AG04450 (cell line): ENCODE measurements at regions not wholly inside any gene's neighbourhood (a gene's known extent, or its start where the extent isn't known, plus 50 kb on each side); places are given as distances from the start of the nearest gene placed in this dataset.

Experiments used
- CTCF ChIA-PET: fragments of 300-600, 350-600 bp; formaldehyde crosslinking; extraction: SDS; loops from one replicate; lab custom pipeline; 2022; ENCODE audit warnings: antibody characterized with exemption, inconsistent platforms; lab: Charles Lee
- POLR2A ChIA-PET: fragments of 350-600 bp; formaldehyde crosslinking; extraction: SDS; loops from one replicate; lab custom pipeline; 2021; ENCODE audit warnings: antibody characterized with exemption, inconsistent platforms; lab: Yijun Ruan, JAX
- DNase-seq: peaks from one replicate; pipeline ENCODE4 v3.0.0-alpha.2; 2011; ENCODE audit warnings: low read depth, low spot score
- H3K27ac ChIP-seq: one replicate; pipeline ENCODE4 v1.5.1; 2012; ENCODE audit warnings: low read depth, low read length, control low read depth
- H3K27me3 ChIP-seq: one replicate; pipeline ENCODE4 v1.6.0; 2012; ENCODE audit warnings: low read length; ENCODE audit not compliant: control insufficient read depth, insufficient read depth
- H3K4me3 ChIP-seq: 2 replicates; pipeline ENCODE4 v1.5.1; 2011; ENCODE audit warnings: mild to moderate bottlenecking, low read depth, low read length, control low read depth
- H3K9me3 ChIP-seq: 2 replicates; pipeline ENCODE4 v1.5.1; 2012; ENCODE audit warnings: low read length; ENCODE audit not compliant: control insufficient read depth, insufficient read depth
- TF ChIP-seq, protein P1 (sequence below): IDR thresholded peaks from 2 replicates; pipeline ENCODE4 v1.5.1; 2011; ENCODE audit warnings: low read depth, low read length, control low read depth, inconsistent platforms

DNA sequence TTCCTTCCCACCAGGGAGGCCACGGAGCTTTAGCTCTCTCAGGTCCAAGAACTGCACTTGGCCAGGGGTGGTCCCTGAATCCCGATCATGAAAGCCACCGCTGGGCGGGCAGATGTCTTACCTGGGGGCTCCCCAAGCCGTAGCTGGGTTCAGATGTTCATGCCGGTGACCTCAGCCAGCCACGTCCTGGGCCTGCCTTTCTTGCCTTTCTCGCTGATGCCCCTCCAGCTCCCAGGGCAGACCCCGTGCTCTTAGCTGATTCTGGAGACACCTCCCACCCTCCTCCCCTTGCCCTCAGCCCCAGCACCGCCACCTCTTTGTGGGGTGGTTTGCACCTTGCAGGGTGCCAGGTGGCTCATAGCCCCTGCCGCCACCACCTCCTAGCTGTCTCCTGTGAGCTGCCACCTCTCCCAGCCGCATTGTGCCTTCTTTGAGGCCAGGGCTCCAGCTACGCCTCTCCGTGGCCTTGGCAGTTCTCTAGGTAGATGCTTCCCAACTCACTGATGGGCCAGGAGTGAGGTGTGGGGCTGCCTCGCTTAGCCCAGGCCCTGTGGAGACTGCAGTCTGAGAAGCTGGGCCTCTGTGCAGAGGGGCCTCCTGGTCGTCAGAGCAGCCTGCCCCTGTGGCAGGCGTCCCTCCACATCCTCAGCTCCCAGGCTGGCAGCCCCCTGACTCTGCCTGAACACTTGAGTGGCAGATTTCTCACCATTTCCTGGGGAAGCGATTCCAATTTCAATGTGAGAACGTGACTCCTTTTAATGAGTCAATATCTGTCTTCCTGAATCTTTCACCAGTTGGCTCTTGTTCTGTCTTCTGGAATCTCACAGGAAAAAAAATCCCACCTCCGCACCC lies 97.6 kb upstream of the B3GAT1 start:
- Histone ChIP-seq H3K4me3 (no peak overlapping the region), H3K27ac (no peak overlapping the region), H3K27me3 (no peaks in the 10 kb centered on the region), H3K9me3 (peaks cover 68% of the 10 kb centered on the region)
- ChIA-PET CTCF (no interaction called here), POLR2A (no interaction called here)
- no peak for DNase-seq
- TF ChIP-seq, protein P1, sequence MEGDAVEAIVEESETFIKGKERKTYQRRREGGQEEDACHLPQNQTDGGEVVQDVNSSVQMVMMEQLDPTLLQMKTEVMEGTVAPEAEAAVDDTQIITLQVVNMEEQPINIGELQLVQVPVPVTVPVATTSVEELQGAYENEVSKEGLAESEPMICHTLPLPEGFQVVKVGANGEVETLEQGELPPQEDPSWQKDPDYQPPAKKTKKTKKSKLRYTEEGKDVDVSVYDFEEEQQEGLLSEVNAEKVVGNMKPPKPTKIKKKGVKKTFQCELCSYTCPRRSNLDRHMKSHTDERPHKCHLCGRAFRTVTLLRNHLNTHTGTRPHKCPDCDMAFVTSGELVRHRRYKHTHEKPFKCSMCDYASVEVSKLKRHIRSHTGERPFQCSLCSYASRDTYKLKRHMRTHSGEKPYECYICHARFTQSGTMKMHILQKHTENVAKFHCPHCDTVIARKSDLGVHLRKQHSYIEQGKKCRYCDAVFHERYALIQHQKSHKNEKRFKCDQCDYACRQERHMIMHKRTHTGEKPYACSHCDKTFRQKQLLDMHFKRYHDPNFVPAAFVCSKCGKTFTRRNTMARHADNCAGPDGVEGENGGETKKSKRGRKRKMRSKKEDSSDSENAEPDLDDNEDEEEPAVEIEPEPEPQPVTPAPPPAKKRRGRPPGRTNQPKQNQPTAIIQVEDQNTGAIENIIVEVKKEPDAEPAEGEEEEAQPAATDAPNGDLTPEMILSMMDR: no peak

DNA sequence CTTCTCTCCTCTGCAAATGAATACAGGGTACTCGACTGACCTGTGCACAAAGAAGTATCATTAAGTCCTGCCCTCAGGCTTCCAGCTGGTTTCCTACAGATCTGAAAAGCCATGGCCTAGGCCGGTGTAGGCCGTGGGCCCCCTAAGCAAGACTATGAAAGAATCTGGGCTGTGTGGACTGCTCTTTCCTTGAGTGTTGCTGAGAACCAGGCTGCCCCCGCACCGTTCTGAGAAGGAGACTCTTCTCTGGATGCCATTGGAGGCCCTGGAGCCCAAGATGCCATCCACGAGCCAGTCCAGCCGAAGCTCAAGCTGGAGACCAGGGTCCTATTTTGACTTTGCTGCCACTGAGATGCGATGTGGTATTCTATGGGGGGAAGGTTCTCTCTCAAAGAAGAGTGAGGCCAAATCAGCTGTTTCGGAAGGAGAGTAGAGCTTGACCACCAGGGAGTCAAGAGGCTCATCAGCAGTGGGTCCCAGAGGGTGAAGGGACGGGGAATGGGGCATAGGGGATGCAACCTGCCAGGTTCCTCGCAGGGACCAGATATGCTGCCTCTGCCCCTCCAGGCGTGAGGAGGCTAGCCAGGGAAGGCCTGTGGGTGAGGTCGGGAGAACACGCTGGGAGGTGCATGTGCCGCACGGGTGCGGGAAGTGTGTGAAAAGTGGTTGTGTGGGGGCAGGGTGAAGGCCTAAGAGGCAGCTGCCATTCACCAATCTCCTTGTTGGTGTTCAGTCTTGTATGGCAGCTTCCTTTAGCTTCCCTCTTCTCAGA lies 96.4 kb upstream of the B3GAT1 start:
- no peaks in the 10 kb centered on the region for H3K27me3 ChIP-seq
- DNase-seq: no peak
- ChIA-PET CTCF (no interaction called here), POLR2A (no interaction called here)
- H3K27ac ChIP-seq: no peak overlapping the region
- peaks cover 68% of the 10 kb centered on the region for H3K9me3 ChIP-seq
- TF ChIP-seq, protein P1: no peak
- no peak overlapping the region for H3K4me3 ChIP-seq

DNA sequence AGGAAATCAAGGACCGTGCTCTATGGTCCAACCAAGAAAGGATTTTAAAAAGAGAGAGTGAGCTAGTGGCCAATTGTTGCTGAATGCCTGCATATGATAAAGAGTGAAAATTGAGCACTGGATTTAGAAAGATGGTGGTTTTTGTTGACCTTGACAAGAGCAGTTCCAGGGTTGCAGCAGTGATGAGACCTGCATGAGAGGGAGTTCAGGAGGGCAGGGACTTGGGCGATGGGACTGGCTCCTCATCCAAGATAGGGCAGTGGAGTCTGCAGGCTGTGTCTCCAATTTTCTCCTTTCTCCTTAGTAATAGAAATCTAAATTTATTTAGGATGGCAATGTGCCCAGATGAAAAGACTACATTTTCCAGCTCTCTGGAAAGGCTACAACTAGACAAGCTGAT lies 94.0 kb upstream of the B3GAT1 start:
- no peak overlapping the region for H3K27ac ChIP-seq
- no peaks in the 10 kb centered on the region for H3K27me3 ChIP-seq
- H3K9me3 ChIP-seq: peaks cover 73% of the 10 kb centered on the region
- ChIA-PET POLR2A (no interaction called here), CTCF (no interaction called here)
- no peak for DNase-seq
- TF ChIP-seq, protein P1: no peak
- H3K4me3 ChIP-seq: no peak overlapping the region

DNA sequence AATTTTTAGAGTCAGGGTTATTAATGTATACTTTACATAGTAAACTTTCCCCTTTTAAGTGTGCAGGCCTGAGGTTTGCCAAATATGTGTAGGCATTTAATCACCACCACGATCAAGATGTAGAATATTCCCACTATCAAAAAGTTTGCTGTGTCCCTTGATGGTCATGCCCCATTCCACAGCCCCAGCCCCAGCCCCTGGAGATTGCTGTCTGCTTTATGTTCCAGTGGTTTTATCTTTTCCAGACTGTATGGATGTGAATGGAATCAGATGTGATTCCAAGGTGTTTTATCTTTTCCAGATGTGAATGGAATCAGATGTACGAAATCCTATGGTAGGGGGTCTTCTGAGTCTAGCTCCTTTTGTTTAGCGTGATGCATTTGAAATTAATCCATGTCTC lies 93.1 kb upstream of the B3GAT1 start:
- ChIA-PET CTCF (no interaction called here), POLR2A (no interaction called here)
- TF ChIP-seq, protein P1: no peak

More for the DNA sequence above, 93.1 kb upstream of the B3GAT1 start:
- Histone ChIP-seq H3K4me3 (no peak overlapping the region), H3K27me3 (no peaks in the 10 kb centered on the region), H3K9me3 (peaks cover 73% of the 10 kb centered on the region), H3K27ac (no peak overlapping the region)
- no peak for DNase-seq
